ENCODE measurements at regions not wholly inside any gene's neighbourhood (a gene's known extent, or its start where the extent isn't known, plus 50 kb on each side); places are given as distances from the start of the nearest gene placed in this dataset.

GRCh38 chr20:40809361-40809760 lies 120.3 kb upstream of the MAFB start:
- DNase-seq = no peak

- DNase-seq = no peak
Measured at GRCh38 chr20:40810332-40811000, 121.4 kb upstream of the MAFB start.

GRCh38 chr20:40811004-40811403 lies 122.0 kb upstream of the MAFB start:
- DNase-seq = no peak

GRCh38 chr20:40811660-40812414 lies 122.8 kb upstream of the MAFB start:
- no peak for DNase-seq

GRCh38 chr20:40812415-40812925 lies 123.4 kb upstream of the MAFB start:
- DNase-seq = no peak

- DNase-seq = no peak
Measured at GRCh38 chr20:40813029-40813431, 124.0 kb upstream of the MAFB start.

GRCh38 chr20:40813708-40814630 lies 124.9 kb upstream of the MAFB start:
- no peak for DNase-seq

GRCh38 chr20:40814631-40814960 lies 125.6 kb upstream of the MAFB start:
- no peak for DNase-seq

- DNase-seq = no peak
Measured at GRCh38 chr20:40815156-40816038, 126.4 kb upstream of the MAFB start.

- DNase-seq = no peak
Measured at GRCh38 chr20:40816039-40816352, 127.0 kb upstream of the MAFB start.

GRCh38 chr20:40821429-40821828 lies 132.4 kb upstream of the MAFB start:
- DNase-seq = no peak

GRCh38 chr20:40826699-40827098 lies 137.7 kb upstream of the MAFB start:
- no peak for DNase-seq

- DNase-seq = no peak
Measured at GRCh38 chr20:40835321-40835720, 146.3 kb upstream of the MAFB start.

- DNase-seq = no peak
Measured at GRCh38 chr20:40838509-40838908, 149.5 kb upstream of the MAFB start.

- no peak for DNase-seq
Measured at GRCh38 chr20:40843251-40843650, 154.2 kb upstream of the MAFB start.

GRCh38 chr20:40844332-40844731 lies 155.3 kb upstream of the MAFB start:
- DNase-seq = no peak

- no peak for DNase-seq
Measured at GRCh38 chr20:40848096-40848495, 159.1 kb upstream of the MAFB start.

GRCh38 chr20:40848526-40848925 lies 159.5 kb upstream of the MAFB start:
- no peak for DNase-seq

- no peak for DNase-seq
Measured at GRCh38 chr20:40849456-40849855, 160.4 kb upstream of the MAFB start.

- no peak for DNase-seq
Measured at GRCh38 chr20:40851051-40851450, 162.0 kb upstream of the MAFB start.

- DNase-seq = no peak
Measured at GRCh38 chr20:40855269-40855668, 166.2 kb upstream of the MAFB start.

- DNase-seq = no peak
Measured at GRCh38 chr20:40856653-40857052, 167.6 kb upstream of the MAFB start.

GRCh38 chr20:40860487-40860902 lies 168.1 kb upstream of the TOP1 start:
- DNase-seq = no peak

Measured in 8988T (cell line).